ENCODE measurements at regions not wholly inside any gene's neighbourhood (a gene's known extent, or its start where the extent isn't known, plus 50 kb on each side); places are given as distances from the start of the nearest gene placed in this dataset.

DNA sequence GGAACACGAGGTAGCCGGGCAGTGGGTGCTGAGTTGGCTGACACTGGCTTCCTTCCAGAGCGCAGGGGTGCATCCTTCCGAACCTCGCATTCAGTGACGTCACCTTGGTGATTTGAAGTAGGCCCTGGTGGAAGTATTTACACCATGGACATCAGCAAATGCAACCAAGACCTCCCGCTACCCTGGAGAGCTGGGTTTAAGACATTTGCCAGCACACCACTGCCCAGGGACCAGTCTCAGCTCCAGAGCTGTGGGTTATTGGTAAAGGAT, 106.4 kb upstream of the GPR26 start:
- DNase-seq, result no peak

- DNase-seq, result no peak
Measured at GRCh38 chr10:123560301-123561140, 105.6 kb upstream of the GPR26 start.

GRCh38 chr10:123561141-123561440, 105.1 kb upstream of the GPR26 start:
- DNase-seq, result no peak

GRCh38 chr10:123562387-123562786, 103.8 kb upstream of the GPR26 start:
- DNase-seq, result no peak

- DNase-seq, result no peak
Measured at GRCh38 chr10:123562811-123563580, 103.2 kb upstream of the GPR26 start.

DNA sequence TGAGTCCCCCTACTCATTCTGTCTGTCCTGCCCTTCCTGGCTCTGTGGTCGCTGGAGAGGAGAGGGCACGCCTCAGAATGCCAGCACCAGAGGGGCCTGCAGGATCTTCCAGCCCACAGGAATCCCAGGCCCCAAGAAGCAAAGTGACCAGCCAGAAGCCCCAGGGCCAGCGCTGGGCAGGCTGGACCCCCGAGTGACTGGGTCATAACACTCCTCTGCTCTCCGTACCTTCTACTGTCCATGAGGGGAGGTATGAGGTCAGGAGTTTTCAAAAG, 102.6 kb upstream of the GPR26 start:
- DNase-seq, result no peak

DNA sequence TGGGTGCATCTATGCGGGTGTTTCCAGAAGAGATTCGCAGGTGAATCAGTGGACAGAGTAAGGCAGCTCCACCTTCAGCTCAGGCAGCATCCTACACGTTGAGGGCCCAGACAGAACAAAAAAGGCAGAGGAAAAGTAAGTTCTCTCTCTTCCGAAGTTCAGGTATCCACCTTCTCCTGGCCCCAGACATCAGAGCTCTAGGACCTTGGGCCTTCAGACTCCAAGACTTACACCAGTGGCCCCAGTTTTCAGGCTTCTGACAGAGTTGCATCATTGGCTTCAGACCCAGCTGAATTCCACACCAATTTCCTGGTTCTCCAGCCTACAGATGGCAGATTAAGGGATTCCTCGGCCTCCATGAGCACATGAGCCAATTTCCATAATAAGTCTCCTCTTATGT, 102.2 kb upstream of the GPR26 start:
- DNase-seq, result no peak

DNA sequence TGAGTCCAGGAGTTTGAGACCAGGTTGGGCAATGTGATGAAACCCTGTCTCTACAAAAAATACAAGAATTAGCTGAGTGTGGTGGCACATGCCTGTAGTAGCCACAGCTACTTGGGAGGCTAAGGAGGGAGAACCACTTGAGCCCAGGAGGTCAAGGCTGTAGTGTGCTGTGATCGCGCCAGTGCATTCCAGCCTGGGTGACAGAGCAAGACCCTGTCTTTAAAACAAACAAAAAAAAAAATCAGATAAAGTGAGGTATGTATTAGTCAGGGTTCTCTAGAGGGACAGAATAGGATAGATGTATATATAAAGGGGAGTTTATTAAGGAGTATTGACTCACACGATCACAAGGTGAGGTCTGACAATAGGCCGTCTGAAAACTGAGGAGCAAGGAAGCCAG, 101.5 kb upstream of the GPR26 start:
- DNase-seq, result no peak

- DNase-seq, result no peak
Measured at GRCh38 chr10:123565691-123566660, 100.2 kb upstream of the GPR26 start.

DNA sequence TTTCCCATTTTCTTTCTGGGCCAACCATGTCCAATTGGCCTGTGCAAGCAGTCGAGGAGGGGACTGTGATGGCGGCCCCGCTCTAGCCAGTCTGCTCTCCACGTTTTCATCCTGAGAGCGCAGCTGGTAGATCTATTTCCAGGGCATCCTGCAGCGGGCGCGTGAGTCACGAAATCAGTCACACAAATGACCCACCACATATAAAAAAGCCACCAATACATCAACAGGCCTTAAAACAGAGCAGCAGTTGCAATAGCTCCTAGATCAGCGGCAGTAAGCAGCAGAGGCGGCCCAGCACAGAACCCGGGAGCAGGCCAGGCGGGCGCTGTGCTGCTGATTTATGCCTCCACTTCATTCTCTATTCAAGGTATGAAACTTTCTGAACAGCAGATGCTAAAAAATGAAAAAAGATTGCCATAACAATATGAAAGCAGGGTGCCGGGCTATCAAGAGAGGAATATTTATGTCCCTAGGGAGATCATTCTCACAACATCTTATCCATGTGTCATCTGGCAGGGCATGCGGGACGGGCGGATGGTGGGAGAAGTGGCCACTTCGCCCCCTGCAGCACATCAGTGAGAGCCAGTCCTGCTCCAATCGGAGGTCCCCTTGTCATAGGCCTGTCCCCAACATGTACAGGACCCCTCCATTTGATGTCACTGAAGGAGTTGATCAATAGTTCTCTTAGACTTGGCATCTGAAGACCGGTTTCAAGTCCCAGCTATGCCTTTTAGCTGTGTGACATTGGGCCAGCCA, 98.0 kb upstream of the GPR26 start:
- no peak for DNase-seq

DNA sequence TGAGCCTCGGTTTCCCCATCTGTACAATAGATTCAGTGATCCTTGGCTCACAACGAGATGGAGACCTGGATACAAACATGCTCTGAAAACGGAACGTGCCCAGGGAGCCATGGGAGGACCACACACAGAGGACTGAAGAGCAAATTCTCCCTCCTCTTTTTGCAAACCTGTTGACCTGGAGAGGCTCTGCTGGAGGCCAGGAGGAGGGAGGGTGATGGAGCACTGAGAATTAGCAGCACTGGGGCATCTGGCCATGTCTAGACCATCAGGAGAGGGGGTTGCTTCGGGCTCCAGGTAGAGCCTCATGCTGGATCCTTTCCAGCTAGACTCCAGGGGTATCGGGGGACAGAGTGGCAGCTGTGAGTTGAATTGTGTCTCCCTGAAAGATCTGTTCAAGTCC, 97.4 kb upstream of the GPR26 start:
- DNase-seq, result no peak

GRCh38 chr10:123569436-123570035, 96.6 kb upstream of the GPR26 start:
- no peak for DNase-seq

- no peak for DNase-seq
Measured at GRCh38 chr10:123570051-123570897, 95.9 kb upstream of the GPR26 start.

- DNase-seq, result no peak
Measured at GRCh38 chr10:123570898-123571515, 95.1 kb upstream of the GPR26 start.

- DNase-seq, result no peak
Measured at GRCh38 chr10:123571978-123572377, 94.2 kb upstream of the GPR26 start.

DNA sequence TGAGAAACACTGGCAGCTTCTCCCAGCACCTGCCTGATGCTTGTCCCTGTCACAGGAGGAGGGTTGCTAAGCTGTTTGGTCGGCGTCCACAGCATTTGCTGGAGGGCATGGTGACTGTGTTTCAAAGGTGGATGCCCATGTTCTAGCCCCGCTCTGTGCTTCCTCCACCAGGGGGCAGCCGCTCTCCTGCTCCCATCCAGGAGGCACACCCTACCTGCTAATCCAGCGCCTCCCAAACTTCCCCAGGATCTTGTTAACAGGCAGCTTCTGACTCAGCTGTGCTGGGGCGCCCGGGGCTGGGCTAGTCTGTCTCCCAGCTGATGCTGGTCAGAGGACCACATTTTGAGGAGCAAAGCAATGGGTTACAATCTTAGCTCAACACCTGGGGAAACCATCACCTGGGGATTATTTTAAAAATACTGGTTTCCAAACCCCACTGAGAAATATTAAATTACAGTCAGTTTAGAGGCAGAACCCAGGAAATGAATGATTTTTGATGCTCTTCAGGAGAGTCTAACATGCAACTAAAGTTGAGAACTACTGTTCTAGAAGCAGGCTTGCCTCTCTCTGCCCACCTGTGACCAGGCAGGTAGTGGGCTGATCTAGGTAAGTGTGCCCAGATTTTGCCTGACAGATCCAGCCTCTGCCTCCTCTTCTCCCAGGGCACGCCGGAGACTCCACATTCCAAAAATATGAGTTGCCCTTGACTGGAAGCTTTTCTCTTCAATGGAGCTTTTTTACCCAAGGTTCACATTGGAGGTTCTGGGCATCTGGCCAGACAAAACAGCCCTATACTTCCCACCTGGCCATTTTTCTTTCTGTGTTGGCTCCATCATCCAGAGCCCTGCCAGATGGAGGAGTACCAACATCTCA, 92.7 kb upstream of the GPR26 start:
- DNase-seq, result no peak

DNA sequence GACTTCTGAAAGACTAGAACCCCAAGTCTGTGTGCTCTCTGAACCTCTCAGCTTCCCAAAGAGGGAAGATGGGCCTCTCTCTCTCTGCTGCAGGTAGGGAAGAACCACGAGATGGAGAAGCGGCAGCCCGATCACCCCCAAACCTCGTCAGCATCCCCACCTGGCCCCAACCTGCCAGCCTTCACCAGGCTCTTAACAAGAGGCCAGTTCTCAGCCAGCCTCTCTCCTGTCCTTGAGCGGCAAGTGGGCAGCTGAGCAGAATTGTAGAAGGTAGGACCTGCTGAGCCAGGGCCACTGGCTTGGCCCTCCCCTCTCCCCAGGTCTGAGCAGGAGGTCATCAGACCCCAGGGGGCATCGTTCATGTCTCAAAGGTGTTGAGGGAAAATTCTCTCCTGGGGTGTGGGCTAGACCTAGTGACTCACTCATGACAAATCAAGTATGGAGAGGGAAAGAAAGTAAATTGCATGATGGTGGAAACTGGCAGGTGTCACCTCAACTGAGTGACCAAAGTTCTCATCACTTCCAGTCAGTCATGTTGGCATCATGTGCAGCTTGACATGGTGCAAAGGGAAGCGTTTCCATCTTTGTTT, 92.0 kb upstream of the GPR26 start:
- no peak for DNase-seq

DNA sequence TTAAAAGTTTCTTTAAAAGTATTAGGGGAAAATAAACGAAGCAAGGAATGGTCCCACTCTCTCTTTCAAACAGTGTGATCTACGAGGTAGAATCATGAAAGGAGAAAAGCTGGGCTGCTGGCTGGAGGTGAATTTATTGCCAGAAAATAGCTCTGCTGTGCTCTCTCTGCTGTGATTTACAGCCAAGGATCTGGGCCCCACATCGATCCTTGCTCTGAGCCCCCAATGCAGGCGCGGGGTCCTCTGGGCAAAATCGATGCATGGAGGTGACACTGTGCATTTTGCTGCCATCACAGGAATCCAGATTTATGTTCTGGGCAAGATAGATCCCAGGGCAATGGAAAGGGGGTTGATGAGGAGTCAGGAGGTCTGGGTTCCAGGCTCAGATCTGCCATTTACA, 91.0 kb upstream of the GPR26 start:
- DNase-seq, result no peak

- DNase-seq, result no peak
Measured at GRCh38 chr10:123576706-123577105, 89.4 kb upstream of the GPR26 start.
